ENCODE measurements at regions not wholly inside any gene's neighbourhood (a gene's known extent, or its start where the extent isn't known, plus 50 kb on each side); places are given as distances from the start of the nearest gene placed in this dataset.
"Not testable (repeated sequence)": the region's sequence is repeated elsewhere in the genome, so short reads cannot be mapped to it uniquely, and the experiment has no call there.

- DNase-seq, result no peak
Observed at GRCh38 chr2:8312861-8313830, 368.7 kb upstream of the ID2 start.

GRCh38 chr2:8314063-8314462, 367.8 kb upstream of the ID2 start:
- DNase-seq, result no peak

GRCh38 chr2:8315531-8316165, 366.2 kb upstream of the ID2 start:
- DNase-seq, result no peak

GRCh38 chr2:8316356-8316755, 365.5 kb upstream of the ID2 start:
- no peak for DNase-seq

GRCh38 chr2:8317418-8317817, 364.4 kb upstream of the ID2 start:
- DNase-seq, result no peak

GRCh38 chr2:8319219-8319618, 362.6 kb upstream of the ID2 start:
- DNase-seq, result no peak

- DNase-seq, result no peak
Observed at GRCh38 chr2:8320311-8321066, 361.4 kb upstream of the ID2 start.

- DNase-seq, result no peak
Observed at GRCh38 chr2:8322634-8323033, 359.2 kb upstream of the ID2 start.

GRCh38 chr2:8324164-8324856, 357.5 kb upstream of the ID2 start:
- DNase-seq, result no peak

- no peak for DNase-seq
Observed at GRCh38 chr2:8324901-8325300, 357.0 kb upstream of the ID2 start.

- DNase-seq, result no peak
Observed at GRCh38 chr2:8327371-8328100, 354.3 kb upstream of the ID2 start.

GRCh38 chr2:8328217-8328616, 353.6 kb upstream of the ID2 start:
- no peak for DNase-seq

- DNase-seq, result no peak
Observed at GRCh38 chr2:8329660-8330622, 351.9 kb upstream of the ID2 start.

- DNase-seq, result no peak
Observed at GRCh38 chr2:8331068-8331467, 350.8 kb upstream of the ID2 start.

- no peak for DNase-seq
Observed at GRCh38 chr2:8332646-8333045, 349.2 kb upstream of the ID2 start.

GRCh38 chr2:8333177-8333831, 348.6 kb upstream of the ID2 start:
- no peak for DNase-seq

GRCh38 chr2:8333832-8334187, 348.0 kb upstream of the ID2 start:
- not testable (repeated sequence) for DNase-seq

GRCh38 chr2:8334866-8335325, 347.0 kb upstream of the ID2 start:
- no peak for DNase-seq

GRCh38 chr2:8335801-8336200, 346.1 kb upstream of the ID2 start:
- no peak for DNase-seq

- no peak for DNase-seq
Observed at GRCh38 chr2:8337321-8337720, 344.5 kb upstream of the ID2 start.

All from activated CD4-positive, alpha-beta T cell treated with anti-CD3 and anti-CD28 coated beads, Interleukin-2, amount 50 U/mL, for 1 hour (primary cell).